Neuronal stem cell (in vitro differentiated cells): ENCODE measurements at regions not wholly inside any gene's neighbourhood (a gene's known extent, or its start where the extent isn't known, plus 50 kb on each side); places are given as distances from the start of the nearest gene placed in this dataset.

Experiments
- DNase-seq: peaks from one replicate; pipeline ENCODE4 v3.0.0-alpha.2; 2013; ENCODE audit warnings: low spot score
- H2AFZ ChIP-seq: one replicate; pipeline ENCODE4 v1.6.1; 2013; ENCODE audit warnings: mild to moderate bottlenecking, low read length, inconsistent platforms
- H2AK5ac ChIP-seq: 2 replicates; pipeline ENCODE4 v1.6.1; 2013; ENCODE audit warnings: low read depth, mild to moderate bottlenecking, inconsistent platforms, low read length, moderate library complexity, mixed read lengths
- H2BK120ac ChIP-seq: 2 replicates; pipeline ENCODE4 v1.6.1; 2013; ENCODE audit warnings: low read depth, mild to moderate bottlenecking, inconsistent platforms, low read length, moderate library complexity, mixed read lengths
- H2BK12ac ChIP-seq: one replicate; pipeline ENCODE4 v1.6.1; 2013; ENCODE audit warnings: low read length, inconsistent platforms
- H2BK15ac ChIP-seq: 2 replicates; pipeline ENCODE4 v1.6.1; 2013; ENCODE audit warnings: mild to moderate bottlenecking, low read length, inconsistent platforms, mixed read lengths
- H2BK5ac ChIP-seq: one replicate; pipeline ENCODE4 v1.6.1; 2013; ENCODE audit warnings: inconsistent platforms, mild to moderate bottlenecking, low read length, moderate library complexity
- H3K14ac ChIP-seq: one replicate; pipeline ENCODE4 v1.6.1; 2013; ENCODE audit warnings: low read length, inconsistent platforms
- H3K18ac ChIP-seq: 2 replicates; pipeline ENCODE4 v1.6.1; 2013; ENCODE audit warnings: low read length, inconsistent platforms
- H3K23ac ChIP-seq: 2 replicates; pipeline ENCODE4 v1.6.1; 2013; ENCODE audit warnings: low read depth, mild to moderate bottlenecking, mixed read lengths, low read length, inconsistent platforms; ENCODE audit not compliant: poor library complexity
- H3K27ac ChIP-seq: replicated peaks from 3 replicates; pipeline ENCODE4 v1.5.1; 2013; ENCODE audit warnings: low read length, inconsistent platforms
- H3K27me3 ChIP-seq, 3 experiments: 2 replicates each; pipeline ENCODE4 v1.6.1; 2013; ENCODE audit warnings: low read length in 3 of 3, mild to moderate bottlenecking in 2 of 3, inconsistent platforms in 1 of 3, low read depth in 1 of 3, mixed read lengths in 1 of 3, moderate library complexity in 1 of 3; ENCODE audit not compliant: control insufficient read depth in 3 of 3, insufficient read depth in 3 of 3
- H3K36me3 ChIP-seq, 2 donors: replicated peaks in 1 of 2; 2 replicates each; pipeline ENCODE4 v1.6.1; 2013; ENCODE audit warnings: low read length in 2 of 2; ENCODE audit not compliant: control insufficient read depth in 2 of 2, insufficient read depth in 2 of 2
- H3K4ac ChIP-seq: 2 replicates; pipeline ENCODE4 v1.6.1; 2013; ENCODE audit warnings: inconsistent platforms, mild to moderate bottlenecking, low read length, moderate library complexity
- H3K4me1 ChIP-seq, 2 donors: 1 replicate in 1 of 2; 2 replicates in 1 of 2; pipeline ENCODE4 v1.6.1; 2013; ENCODE audit warnings: low read length in 2 of 2, low read depth in 1 of 2; ENCODE audit not compliant: control insufficient read depth in 2 of 2, insufficient read depth in 1 of 2
- H3K4me2 ChIP-seq: one replicate; pipeline ENCODE4 v1.6.1; 2013; ENCODE audit warnings: mild to moderate bottlenecking, low read length, inconsistent platforms; ENCODE audit not compliant: insufficient read depth, poor library complexity, severe bottlenecking
- H3K4me3 ChIP-seq, 2 donors: 2 replicates each; pipeline ENCODE4 v1.5.1; 2013; ENCODE audit warnings: low read length in 2 of 2, mild to moderate bottlenecking in 2 of 2, inconsistent platforms in 1 of 2, moderate library complexity in 1 of 2
- H3K79me1 ChIP-seq: one replicate; pipeline ENCODE4 v1.6.1; 2013; ENCODE audit warnings: low read depth, mild to moderate bottlenecking, inconsistent platforms, low read length, moderate library complexity
- H3K9ac ChIP-seq: one replicate; pipeline ENCODE4 v1.6.1; 2013; ENCODE audit warnings: mild to moderate bottlenecking, low read depth, low read length, inconsistent platforms; ENCODE audit not compliant: poor library complexity
- H3K9me3 ChIP-seq, 2 donors: replicated peaks in 1 of 2; 2 replicates each; pipeline versions ENCODE3 to v1.6.1; 2013; ENCODE audit warnings: low read length in 2 of 2, mild to moderate bottlenecking in 2 of 2, inconsistent platforms in 1 of 2, low read depth in 1 of 2, mixed read lengths in 1 of 2, moderate library complexity in 1 of 2; ENCODE audit not compliant: control insufficient read depth in 2 of 2, insufficient read depth in 1 of 2
- H4K8ac ChIP-seq: one replicate; pipeline ENCODE4 v1.6.1; 2013; ENCODE audit warnings: low read depth, mild to moderate bottlenecking, inconsistent platforms, low read length, moderate library complexity
- H4K91ac ChIP-seq: one replicate; pipeline ENCODE4 v1.6.1; 2013; ENCODE audit warnings: low read length, low read depth, mild to moderate bottlenecking, inconsistent platforms; ENCODE audit not compliant: poor library complexity
- WGBS, 2 donors: extraction: QIAGEN DNeasy Blood & Tissue Kit; methylation state at CpG; one replicate each; pipeline ENCODE4 v1.1.7; 2013; ENCODE audit warnings: missing lambda C conversion rate in 2 of 2, mixed read lengths in 1 of 2; ENCODE audit not compliant: insufficient read length in 2 of 2, insufficient replicate concordance in 1 of 2; ENCODE audit errors: extremely low coverage in 2 of 2; 5-methylcytosine and 5-hydroxymethylcytosine counted together

DNA sequence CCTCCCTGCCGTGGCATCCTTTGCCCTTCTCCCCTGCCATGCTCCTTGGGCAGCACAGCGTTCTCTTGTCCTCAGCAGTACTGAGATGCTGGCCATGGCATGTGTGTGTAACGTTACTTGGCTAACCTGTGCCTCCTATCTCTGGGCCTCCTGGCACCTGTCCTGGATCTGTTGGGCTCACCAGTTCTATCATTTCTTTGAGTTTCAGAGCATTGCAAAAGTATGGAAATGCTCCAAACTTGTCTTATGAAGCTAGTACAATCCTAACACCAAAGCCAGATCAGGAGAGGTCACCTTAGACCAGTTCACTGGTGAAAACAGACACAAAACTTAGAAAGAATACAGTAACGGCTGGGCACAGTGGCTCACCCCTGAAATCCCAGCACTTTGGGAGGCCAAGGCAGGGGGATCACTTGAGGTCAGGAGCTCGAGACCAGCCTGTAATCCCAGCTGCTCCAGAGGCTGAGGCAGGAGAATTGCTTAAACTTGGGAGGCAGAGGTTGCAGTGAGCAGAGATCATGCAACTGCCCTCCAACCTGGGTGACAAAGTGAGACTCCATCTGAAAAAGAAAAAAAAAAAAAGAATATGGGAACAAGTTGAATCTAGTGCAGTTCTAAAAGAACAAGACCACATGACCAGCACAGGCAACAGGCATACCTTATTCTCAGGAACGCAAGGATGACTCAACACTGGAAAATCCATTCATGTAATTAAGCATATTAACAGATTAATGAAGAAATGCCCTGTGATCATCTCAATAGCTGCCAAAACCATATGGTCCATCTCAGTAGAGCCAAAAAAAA is 62.4 kb upstream of the TRPM1 start:
- Histone ChIP-seq H2BK120ac (no peak overlapping the region), H2AK5ac (no peak overlapping the region), H4K8ac (no peak overlapping the region), H2BK5ac (no peak overlapping the region), H3K4me2 (no peak overlapping the region), H3K9me3 (no peaks in the 10 kb centered on the region), H3K14ac (no peak overlapping the region), H3K23ac (peak overlapping the region; percentile 52), H3K9ac (no peak overlapping the region), H3K36me3 (no peaks in the 10 kb centered on the region), H4K91ac (no peak overlapping the region), H3K18ac (peak overlapping the region; percentile 77), H2AFZ (no peak overlapping the region), H3K27me3 (peaks cover 0 to 3% (median 0%) of the 10 kb centered on the region in 3 experiments), H2BK15ac (no peak overlapping the region), H3K4me1 (peaks cover 0 to 4% of the 10 kb centered on the region in 2 donors), H3K79me1 (no peaks in the 10 kb centered on the region), H3K4me3 (no peak overlapping the region), H3K4ac (no peak overlapping the region), H3K27ac (no peak overlapping the region), H2BK12ac (no peak overlapping the region)
- no CpG with 5 or more reads among the region's 6 CpGs for WGBS, 2 donors
- no peak for DNase-seq

DNA sequence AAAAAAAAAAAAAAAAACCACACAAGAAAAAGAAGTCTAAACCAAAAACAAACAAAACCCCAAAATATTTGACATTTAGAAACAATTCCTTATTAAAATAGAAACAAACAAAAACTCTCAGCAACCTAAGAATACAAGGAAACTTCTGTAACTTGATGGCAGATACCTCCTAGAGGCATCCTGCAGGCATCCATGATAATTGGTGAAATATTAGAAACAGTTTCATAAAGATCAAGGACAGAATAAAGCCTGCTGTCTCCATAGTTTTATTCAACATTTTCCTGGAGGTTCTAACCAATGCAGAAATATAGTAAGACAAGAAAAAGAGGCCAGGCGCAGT is 63.0 kb upstream of the TRPM1 start:
- no peaks in the 10 kb centered on the region for H3K4me1 ChIP-seq
- DNase-seq, result no peak
- no peak overlapping the region for H2BK12ac ChIP-seq
- no peak overlapping the region for H2BK5ac ChIP-seq
- H3K14ac ChIP-seq, result no peak overlapping the region
- H2BK120ac ChIP-seq, result no peak overlapping the region
- no peaks in the 10 kb centered on the region for H3K9me3 ChIP-seq
- H3K79me1 ChIP-seq, result no peaks in the 10 kb centered on the region
- no peak overlapping the region for H3K18ac ChIP-seq
- no peaks in the 10 kb centered on the region for H3K27me3 ChIP-seq
- H3K4me3 ChIP-seq, result no peak overlapping the region
- H3K9ac ChIP-seq, result no peak overlapping the region
- H4K8ac ChIP-seq, result no peak overlapping the region
- H2AFZ ChIP-seq, result no peak overlapping the region
- no peaks in the 10 kb centered on the region for H3K36me3 ChIP-seq
- H3K23ac ChIP-seq, result no peak overlapping the region
- WGBS, 2 donors, result no CpG with 5 or more reads among the region's 1 CpG
- no peak overlapping the region for H2AK5ac ChIP-seq
- no peak overlapping the region for H3K4me2 ChIP-seq
- H4K91ac ChIP-seq, result no peak overlapping the region
- H3K27ac ChIP-seq, result no peak overlapping the region
- H2BK15ac ChIP-seq, result no peak overlapping the region
- no peak overlapping the region for H3K4ac ChIP-seq

DNA sequence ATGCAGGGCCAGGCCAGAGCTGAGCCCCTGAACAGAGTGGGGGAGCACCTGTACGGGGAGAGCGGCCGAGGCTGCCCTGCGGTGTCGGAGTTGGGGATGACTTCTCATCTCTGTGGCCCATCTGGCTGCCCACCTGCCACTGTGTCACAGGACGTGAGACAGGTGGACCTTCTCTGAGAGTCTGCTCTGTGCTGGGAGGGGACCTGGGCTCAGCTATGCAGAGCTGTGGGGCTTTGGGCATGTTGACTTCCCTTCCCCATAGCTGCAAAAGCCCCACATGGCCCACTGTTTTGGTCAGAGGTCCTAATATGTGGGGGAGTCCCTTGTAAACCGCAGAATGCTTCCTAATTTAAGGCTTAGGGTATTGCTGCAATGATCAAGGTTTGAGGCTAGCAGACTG is 68.0 kb upstream of the TRPM1 start:
- Histone ChIP-seq H4K8ac (no peak overlapping the region), H3K36me3 (no peaks in the 10 kb centered on the region), H2BK12ac (no peak overlapping the region), H2AFZ (no peak overlapping the region), H3K23ac (no peak overlapping the region), H2AK5ac (no peak overlapping the region), H3K27ac (no peak overlapping the region), H2BK5ac (no peak overlapping the region), H3K18ac (no peak overlapping the region), H3K9ac (no peak overlapping the region), H3K79me1 (no peaks in the 10 kb centered on the region), H2BK120ac (no peak overlapping the region), H3K4me1 (no peaks in the 10 kb centered on the region), H2BK15ac (no peak overlapping the region), H3K4me3 (no peak overlapping the region), H3K14ac (no peak overlapping the region), H4K91ac (no peak overlapping the region), H3K4ac (no peak overlapping the region), H3K4me2 (no peak overlapping the region), H3K27me3 (no peaks in the 10 kb centered on the region), H3K9me3 (no peaks in the 10 kb centered on the region)
- DNase-seq, result no peak
- WGBS, 2 donors, result no CpG with 5 or more reads among the region's 7 CpGs

DNA sequence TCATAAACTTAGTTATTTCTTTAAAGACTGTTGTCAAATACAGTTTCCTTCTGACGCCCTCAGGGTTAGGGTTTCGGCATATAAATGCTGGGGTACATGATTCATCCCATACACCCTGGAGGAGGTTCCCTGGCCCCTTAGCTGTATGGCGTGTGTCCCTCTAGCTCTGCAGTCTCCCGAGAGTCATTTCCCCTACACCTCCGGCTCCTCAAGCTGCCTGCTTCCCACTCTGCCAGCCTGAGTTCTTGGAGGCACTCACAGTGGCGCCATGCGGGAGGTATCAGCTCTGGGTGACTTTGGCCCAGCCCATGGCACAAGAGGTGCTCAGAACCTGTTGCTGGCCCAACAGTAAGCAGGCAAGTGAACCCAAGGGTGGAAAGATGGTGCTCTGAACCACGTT is 70.2 kb upstream of the TRPM1 start:
- no peak overlapping the region for H2AK5ac ChIP-seq
- no peaks in the 10 kb centered on the region for H3K79me1 ChIP-seq
- no peak overlapping the region for H4K8ac ChIP-seq
- no CpG with 5 or more reads among the region's 8 CpGs for WGBS, 2 donors
- DNase-seq, result no peak
- H3K18ac ChIP-seq, result peak overlapping the region; percentile 46
- no peak overlapping the region for H2AFZ ChIP-seq
- H2BK5ac ChIP-seq, result no peak overlapping the region
- H3K14ac ChIP-seq, result no peak overlapping the region
- no peaks in the 10 kb centered on the region for H3K9me3 ChIP-seq
- no peak overlapping the region for H3K23ac ChIP-seq
- no peaks in the 10 kb centered on the region for H3K4me1 ChIP-seq
- H4K91ac ChIP-seq, result no peak overlapping the region
- no peak overlapping the region for H3K4ac ChIP-seq
- H2BK12ac ChIP-seq, result no peak overlapping the region
- H3K27ac ChIP-seq, result no peak overlapping the region
- peak overlapping the region; percentile 3 for H3K9ac ChIP-seq
- no peaks in the 10 kb centered on the region for H3K27me3 ChIP-seq
- no peaks in the 10 kb centered on the region for H3K36me3 ChIP-seq
- no peak overlapping the region for H2BK120ac ChIP-seq
- H2BK15ac ChIP-seq, result peak overlapping the region; percentile 82
- H3K4me2 ChIP-seq, result no peak overlapping the region
- no peak overlapping the region for H3K4me3 ChIP-seq
